Mesodermal cell (in vitro differentiated cells): ENCODE measurements at regions not wholly inside any gene's neighbourhood (a gene's known extent, or its start where the extent isn't known, plus 50 kb on each side); places are given as distances from the start of the nearest gene placed in this dataset.

Experiments
- H3K27ac ChIP-seq: 2 replicates; pipeline ENCODE4 v1.7.0; 2013; ENCODE audit warnings: mild to moderate bottlenecking, low read depth, low read length, moderate library complexity; ENCODE audit not compliant: severe bottlenecking
- H3K36me3 ChIP-seq: 2 replicates; pipeline ENCODE4 v1.7.1; 2013; ENCODE audit warnings: mild to moderate bottlenecking, low read length, moderate library complexity; ENCODE audit not compliant: control insufficient read depth, insufficient read depth
- H3K4me1 ChIP-seq: one replicate; pipeline ENCODE4 v1.7.1; 2013; ENCODE audit warnings: mild to moderate bottlenecking, low read length; ENCODE audit not compliant: insufficient read depth, control insufficient read depth, poor library complexity, severe bottlenecking
- H3K4me3 ChIP-seq: 2 replicates; pipeline ENCODE4 v1.7.0; 2013; ENCODE audit warnings: low read length, control low read depth, mild to moderate bottlenecking; ENCODE audit not compliant: insufficient read depth, poor library complexity, severe bottlenecking; ENCODE audit errors: extremely low read depth
- H3K9me3 ChIP-seq: 2 replicates; pipeline ENCODE4 v1.7.1; 2013; ENCODE audit warnings: mild to moderate bottlenecking, low read length, moderate library complexity; ENCODE audit not compliant: control insufficient read depth
- whole genome bisulfite sequencing, 2 experiments: methylation state at CpG; one replicate each; pipeline ENCODE4 v1.1.5; 2013; ENCODE audit warnings: missing lambda C conversion rate in 2 of 2; ENCODE audit not compliant: insufficient coverage in 2 of 2; 5-methylcytosine and 5-hydroxymethylcytosine counted together

DNA sequence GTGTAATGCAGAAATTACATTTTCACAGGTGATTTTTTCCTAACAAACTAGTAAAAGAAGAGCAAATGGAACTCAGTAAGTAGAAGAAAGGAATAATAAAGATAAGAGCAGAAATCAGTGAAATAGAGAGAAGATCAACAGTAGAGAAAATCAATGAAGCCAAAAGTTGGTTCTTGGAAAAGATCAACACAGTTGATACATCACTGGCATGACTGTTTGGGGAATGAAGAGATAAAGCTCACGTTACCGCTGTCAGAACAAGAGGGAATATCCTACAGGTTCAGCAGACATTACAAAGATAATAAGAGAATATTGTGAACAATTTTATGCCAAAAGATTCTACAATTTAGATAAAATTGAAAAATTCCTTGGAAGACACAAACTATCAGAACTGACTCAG, 146.4 kb downstream of the ACTR3B start:
- H3K27ac ChIP-seq = no peak overlapping the region
- H3K4me3 ChIP-seq = no peak overlapping the region
- no peaks in the 10 kb centered on the region for H3K9me3 ChIP-seq
- H3K36me3 ChIP-seq = no peaks in the 10 kb centered on the region
- H3K4me1 ChIP-seq = no peaks in the 10 kb centered on the region
- WGBS, 2 experiments = no CpG with 5 or more reads among the region's 2 CpGs

GRCh38 chr7:152907042-152907761, 147.7 kb downstream of the ACTR3B start:
- Histone ChIP-seq H3K27ac (no peak overlapping the region), H3K36me3 (no peaks in the 10 kb centered on the region), H3K9me3 (no peaks in the 10 kb centered on the region), H3K4me3 (no peak overlapping the region), H3K4me1 (no peaks in the 10 kb centered on the region)
- WGBS, 2 experiments = 90 to 93% methylated on average over 8 to 10 of the region's 11 CpGs

DNA sequence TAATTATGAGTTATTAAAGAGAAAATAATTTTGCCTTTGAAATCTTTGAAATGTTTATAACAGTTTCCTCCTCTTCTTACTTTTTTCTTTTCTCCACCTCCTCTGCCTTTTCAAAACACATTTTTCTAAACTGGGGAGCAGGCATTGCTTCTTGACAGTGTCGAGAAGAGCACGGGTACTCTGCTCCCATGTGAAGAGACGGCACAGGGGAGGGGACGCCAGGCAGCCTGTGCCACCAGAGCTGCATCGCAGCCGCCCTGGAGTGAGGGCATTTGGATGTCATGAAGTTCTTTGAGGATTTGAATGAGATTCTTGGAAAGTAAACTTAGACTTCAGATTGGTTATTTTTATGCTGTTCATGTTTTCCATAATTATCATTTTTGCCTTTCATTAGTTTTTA, 149.7 kb downstream of the ACTR3B start:
- 85 to 91% methylated on average over 4 of the region's 6 CpGs for WGBS, 2 experiments
- H3K9me3 ChIP-seq = no peaks in the 10 kb centered on the region
- H3K4me3 ChIP-seq = no peak overlapping the region
- H3K27ac ChIP-seq = no peak overlapping the region
- no peaks in the 10 kb centered on the region for H3K4me1 ChIP-seq
- no peaks in the 10 kb centered on the region for H3K36me3 ChIP-seq

- H3K36me3 ChIP-seq = no peaks in the 10 kb centered on the region
- WGBS, 2 experiments = 50 to 83% methylated on average over 9 of the region's 12 CpGs
- H3K4me3 ChIP-seq = no peak overlapping the region
- no peaks in the 10 kb centered on the region for H3K4me1 ChIP-seq
- H3K27ac ChIP-seq = peak overlapping the region; percentile 72
- H3K9me3 ChIP-seq = no peaks in the 10 kb centered on the region
These were observed 150.4 kb downstream of the ACTR3B start for GRCh38 chr7:152909683-152910544.

DNA sequence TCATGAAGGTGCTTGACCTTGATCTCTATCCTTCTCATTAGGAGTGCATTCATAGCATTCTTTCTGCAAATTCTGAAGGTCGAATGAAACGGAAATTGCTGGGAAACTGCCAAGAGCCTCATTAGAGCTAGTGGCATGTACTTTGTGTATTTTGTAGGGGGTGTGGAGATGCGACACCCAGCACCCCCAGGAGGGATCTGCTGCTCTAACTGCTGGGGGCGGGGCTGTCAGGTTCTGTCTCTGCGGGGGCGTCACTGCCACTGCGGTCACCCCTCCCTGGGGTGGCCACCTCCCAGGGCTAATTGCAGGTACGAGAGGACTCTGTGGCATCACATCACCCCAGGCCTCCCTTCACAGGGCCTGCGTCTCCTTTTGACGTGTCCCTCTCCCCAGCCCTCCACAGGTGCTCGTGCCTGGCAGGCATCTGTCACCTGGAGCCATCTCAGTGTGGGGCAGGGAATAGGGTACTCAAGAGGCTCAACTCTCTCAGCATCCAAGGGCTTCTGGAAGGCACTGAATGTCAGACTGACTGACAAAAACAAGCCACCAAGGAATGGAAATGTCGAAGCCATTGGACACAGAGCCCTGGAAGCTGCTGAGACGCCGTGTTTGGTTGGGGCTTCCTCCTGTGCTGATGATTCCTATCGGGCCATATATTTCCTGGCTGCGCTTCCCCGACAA, 151.1 kb downstream of the ACTR3B start:
- H3K9me3 ChIP-seq = no peaks in the 10 kb centered on the region
- no peaks in the 10 kb centered on the region for H3K4me1 ChIP-seq
- no peak overlapping the region for H3K4me3 ChIP-seq
- no peaks in the 10 kb centered on the region for H3K36me3 ChIP-seq
- no peak overlapping the region for H3K27ac ChIP-seq
- WGBS, 2 experiments = 66 to 69% methylated on average over 9 to 15 of the region's 17 CpGs

- no peaks in the 10 kb centered on the region for H3K36me3 ChIP-seq
- 84 to 96% methylated on average over 2 to 3 of the region's 4 CpGs for WGBS, 2 experiments
These were observed 151.6 kb downstream of the ACTR3B start for GRCh38 chr7:152911226-152911560.

GRCh38 chr7:152911922-152912321, 152.4 kb downstream of the ACTR3B start:
- no peak overlapping the region for H3K4me3 ChIP-seq
- 91% methylated on average over 5 to 6 of the region's 11 CpGs for WGBS, 2 experiments
- H3K4me1 ChIP-seq = no peaks in the 10 kb centered on the region
- no peak overlapping the region for H3K27ac ChIP-seq
- H3K9me3 ChIP-seq = no peaks in the 10 kb centered on the region
- H3K36me3 ChIP-seq = no peaks in the 10 kb centered on the region

More at GRCh38 chr7:152911226-152911560, 151.6 kb downstream of the ACTR3B start:
- H3K4me3 ChIP-seq = no peak overlapping the region
- no peaks in the 10 kb centered on the region for H3K4me1 ChIP-seq
- no peak overlapping the region for H3K27ac ChIP-seq
- no peaks in the 10 kb centered on the region for H3K9me3 ChIP-seq

GRCh38 chr7:152912511-152912910, 153.0 kb downstream of the ACTR3B start:
- Histone ChIP-seq H3K36me3 (no peaks in the 10 kb centered on the region), H3K4me3 (no peak overlapping the region), H3K9me3 (no peaks in the 10 kb centered on the region), H3K27ac (no peak overlapping the region), H3K4me1 (no peaks in the 10 kb centered on the region)
- WGBS, 2 experiments = 71 to 80% methylated on average over 5 of the region's 5 CpGs

- H3K27ac ChIP-seq = no peak overlapping the region
- 76 to 84% methylated on average over 3 of the region's 3 CpGs for WGBS, 2 experiments
- no peak overlapping the region for H3K4me3 ChIP-seq
- H3K4me1 ChIP-seq = no peaks in the 10 kb centered on the region
- no peaks in the 10 kb centered on the region for H3K36me3 ChIP-seq
- H3K9me3 ChIP-seq = no peaks in the 10 kb centered on the region
These were observed 153.9 kb downstream of the ACTR3B start for GRCh38 chr7:152913492-152913891.

DNA sequence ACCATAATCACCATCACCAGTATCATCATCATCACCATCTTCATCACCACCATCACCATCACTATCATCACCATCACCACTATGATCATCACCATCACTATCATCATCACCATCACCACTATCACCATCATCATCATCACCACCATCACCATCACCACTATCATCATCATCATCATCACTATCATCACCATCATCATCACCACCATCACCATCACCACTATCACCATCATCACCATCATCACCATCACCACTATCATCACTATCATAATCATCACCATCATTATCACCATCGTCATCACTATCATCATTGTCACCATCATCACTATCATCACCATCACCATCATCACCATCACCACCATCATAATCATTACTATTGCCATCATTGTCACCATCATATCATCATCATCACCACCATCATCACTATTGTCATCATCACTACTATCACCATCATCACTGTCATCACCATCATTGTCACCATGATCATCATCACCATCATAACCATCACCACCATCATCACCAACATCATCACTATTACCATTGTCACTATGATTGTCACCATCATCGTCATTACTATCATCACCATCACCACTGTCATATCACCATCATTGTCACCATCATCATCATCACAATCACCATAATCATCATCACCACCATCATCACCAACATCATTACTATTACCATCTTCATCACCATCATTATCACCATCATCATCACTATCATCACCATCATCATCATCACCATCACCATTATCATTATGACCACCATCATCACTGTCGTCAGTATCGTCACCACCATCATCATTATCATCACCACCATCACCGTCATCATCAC, 154.7 kb downstream of the ACTR3B start:
- Histone ChIP-seq H3K9me3 (no peaks in the 10 kb centered on the region), H3K36me3 (no peaks in the 10 kb centered on the region), H3K27ac (no peak overlapping the region), H3K4me3 (no peak overlapping the region), H3K4me1 (no peaks in the 10 kb centered on the region)
- WGBS, 2 experiments = 79 to 85% methylated on average over 5 of the region's 5 CpGs
